ENCODE measurements at regions not wholly inside any gene's neighbourhood (a gene's known extent, or its start where the extent isn't known, plus 50 kb on each side); places are given as distances from the start of the nearest gene placed in this dataset.

DNA sequence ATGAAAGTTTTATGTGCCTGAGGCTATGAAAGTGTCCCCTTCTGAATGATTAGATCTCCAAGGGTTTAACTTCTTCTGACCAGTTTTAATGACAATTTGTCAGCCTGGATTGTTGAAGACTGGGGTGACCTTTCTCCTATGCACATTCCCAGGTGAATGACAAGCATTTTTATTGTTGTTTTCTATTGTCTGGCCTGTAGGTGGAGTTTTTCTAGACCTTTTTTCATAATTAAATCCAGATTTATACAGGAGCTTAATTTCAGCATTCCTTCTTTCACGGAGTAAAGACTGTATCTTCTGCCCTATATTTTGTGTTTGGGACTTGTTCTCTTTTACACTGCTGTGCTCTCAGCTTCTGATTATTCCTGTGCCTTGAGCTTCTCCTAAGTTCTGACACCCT lies 125.0 kb upstream of the FAR2 start:
- TF ChIP-seq, protein P1, sequence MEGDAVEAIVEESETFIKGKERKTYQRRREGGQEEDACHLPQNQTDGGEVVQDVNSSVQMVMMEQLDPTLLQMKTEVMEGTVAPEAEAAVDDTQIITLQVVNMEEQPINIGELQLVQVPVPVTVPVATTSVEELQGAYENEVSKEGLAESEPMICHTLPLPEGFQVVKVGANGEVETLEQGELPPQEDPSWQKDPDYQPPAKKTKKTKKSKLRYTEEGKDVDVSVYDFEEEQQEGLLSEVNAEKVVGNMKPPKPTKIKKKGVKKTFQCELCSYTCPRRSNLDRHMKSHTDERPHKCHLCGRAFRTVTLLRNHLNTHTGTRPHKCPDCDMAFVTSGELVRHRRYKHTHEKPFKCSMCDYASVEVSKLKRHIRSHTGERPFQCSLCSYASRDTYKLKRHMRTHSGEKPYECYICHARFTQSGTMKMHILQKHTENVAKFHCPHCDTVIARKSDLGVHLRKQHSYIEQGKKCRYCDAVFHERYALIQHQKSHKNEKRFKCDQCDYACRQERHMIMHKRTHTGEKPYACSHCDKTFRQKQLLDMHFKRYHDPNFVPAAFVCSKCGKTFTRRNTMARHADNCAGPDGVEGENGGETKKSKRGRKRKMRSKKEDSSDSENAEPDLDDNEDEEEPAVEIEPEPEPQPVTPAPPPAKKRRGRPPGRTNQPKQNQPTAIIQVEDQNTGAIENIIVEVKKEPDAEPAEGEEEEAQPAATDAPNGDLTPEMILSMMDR (tag by site-specific recombination; IDR thresholded peaks at IDR 0.05): no peak
- TF ChIP-seq GLIS1 (tag by site-specific recombination; IDR thresholded peaks at IDR 0.05): no peak

Measured in HEK293 (cell line).